IMR-90 (cell line): ENCODE measurements at regions not wholly inside any gene's neighbourhood (a gene's known extent, or its start where the extent isn't known, plus 50 kb on each side); places are given as distances from the start of the nearest gene placed in this dataset.
A peak's percentile ranks its signal among the peaks of the same experiment; 100 is the strongest.

ENCODE experiments used
- ATAC-seq: fragments of 200-7000 bp; cut with Tn5 transposase; 2 replicates; pipeline ENCODE4 v1.9.1; 2020; ENCODE audit warnings: low read depth, mild to moderate bottlenecking, moderate library complexity
- BruUV-seq: library from RNA; stranded (reverse); fragments of 400-500 nt; replicated peaks from 2 replicates; lab custom pipeline; 2021; lab: Mats Ljungman, UMichigan
- CTCF ChIA-PET: fragments of 300-600 bp; formaldehyde crosslinking; extraction: SDS; loops from one replicate; lab custom pipeline; 2021; ENCODE audit warnings: antibody characterized with exemption; lab: Yijun Ruan, JAX
- POLR2A ChIA-PET: fragments of 300-600 bp; sonication (Branson Sonifier 250); formaldehyde crosslinking; loops from one replicate; lab custom pipeline; 2022; ENCODE audit warnings: antibody characterized with exemption; ENCODE audit not compliant: unreplicated experiment; lab: Charles Lee
- DNase-seq: peaks from one replicate; pipeline ENCODE4 v3.0.0; 2013
- H2AFZ ChIP-seq: replicated peaks from 2 replicates; pipeline ENCODE3; 2013; ENCODE audit warnings: low read length, mild to moderate bottlenecking; ENCODE audit not compliant: poor library complexity
- H2AK5ac ChIP-seq: 2 replicates; pipeline ENCODE4 v1.6.1; 2013; ENCODE audit warnings: low read depth, low read length, inconsistent platforms
- H2AK9ac ChIP-seq: replicated peaks from 2 replicates; pipeline ENCODE3; 2013; ENCODE audit warnings: mild to moderate bottlenecking, low read depth, low read length, moderate library complexity; ENCODE audit not compliant: poor library complexity
- H2BK120ac ChIP-seq: 2 replicates; pipeline ENCODE4 v1.6.1; 2013; ENCODE audit warnings: low read depth, low read length, inconsistent platforms
- H2BK15ac ChIP-seq: 3 replicates; pipeline ENCODE4 v1.6.1; 2013; ENCODE audit warnings: low read depth, low read length, inconsistent platforms
- H2BK20ac ChIP-seq: 2 replicates; pipeline ENCODE4 v1.6.1; 2013; ENCODE audit warnings: low read depth, mild to moderate bottlenecking, inconsistent platforms, low read length, moderate library complexity
- H2BK5ac ChIP-seq: 2 replicates; pipeline ENCODE4 v1.6.1; 2013; ENCODE audit warnings: mild to moderate bottlenecking, low read depth, low read length, inconsistent platforms; ENCODE audit not compliant: poor library complexity, severe bottlenecking
- H3K14ac ChIP-seq: replicated peaks from 2 replicates; pipeline ENCODE4 v1.6.1; 2013; ENCODE audit warnings: low read depth, low read length, inconsistent platforms
- H3K18ac ChIP-seq: 2 replicates; pipeline ENCODE4 v1.6.1; 2013; ENCODE audit warnings: low read depth, low read length, control low read depth
- H3K23ac ChIP-seq: 2 replicates; pipeline ENCODE4 v1.6.1; 2013; ENCODE audit warnings: low read depth, low read length, inconsistent platforms
- H3K27ac ChIP-seq: 2 replicates; pipeline ENCODE4 v1.5.1; 2013; ENCODE audit warnings: mild to moderate bottlenecking, control low read depth, low read length; ENCODE audit not compliant: insufficient read depth
- H3K27me3 ChIP-seq: 2 replicates; pipeline ENCODE4 v1.6.1; 2013; ENCODE audit warnings: low read length; ENCODE audit not compliant: control insufficient read depth, insufficient read depth
- H3K36me3 ChIP-seq: 2 replicates; pipeline ENCODE4 v1.6.1; 2013; ENCODE audit warnings: low read length, mixed read lengths; ENCODE audit not compliant: control insufficient read depth, insufficient read depth
- H3K4ac ChIP-seq: 2 replicates; pipeline ENCODE4 v1.6.1; 2013; ENCODE audit warnings: low read depth, low read length, inconsistent platforms
- H3K4me1 ChIP-seq: 2 replicates; pipeline ENCODE4 v1.6.1; 2013; ENCODE audit warnings: low read length, mixed read lengths; ENCODE audit not compliant: control insufficient read depth, insufficient read depth
- H3K4me2 ChIP-seq: 2 replicates; pipeline ENCODE4 v1.6.1; 2013; ENCODE audit warnings: low read depth, mild to moderate bottlenecking, control low read depth, low read length, moderate library complexity
- H3K4me3 ChIP-seq: 2 replicates; pipeline ENCODE4 v1.5.1; 2013; ENCODE audit warnings: low read depth, mild to moderate bottlenecking, control low read depth, low read length, moderate library complexity; ENCODE audit not compliant: insufficient read depth
- H3K56ac ChIP-seq: 2 replicates; pipeline ENCODE4 v1.6.1; 2013; ENCODE audit warnings: low read length, inconsistent platforms; ENCODE audit not compliant: insufficient read depth; ENCODE audit errors: extremely low read depth
- H3K79me1 ChIP-seq, 2 experiments: 2 replicates each; pipeline ENCODE4 v1.6.1; 2013; ENCODE audit warnings: low read length in 2 of 2, inconsistent platforms in 1 of 2, low read depth in 1 of 2
- H3K9ac ChIP-seq: 2 replicates; pipeline ENCODE4 v1.6.1; 2013; ENCODE audit warnings: low read depth, low read length, control low read depth
- H3K9me1 ChIP-seq: 2 replicates; pipeline ENCODE4 v1.6.1; 2013; ENCODE audit warnings: low read length, inconsistent platforms; ENCODE audit not compliant: insufficient read depth
- H3K9me3 ChIP-seq: 2 replicates; pipeline ENCODE4 v1.6.1; 2013; ENCODE audit warnings: low read length; ENCODE audit not compliant: control insufficient read depth, insufficient read depth
- H4K20me1 ChIP-seq: 2 replicates; pipeline ENCODE4 v1.6.1; 2013; ENCODE audit warnings: low read length, inconsistent platforms; ENCODE audit not compliant: insufficient read depth
- H4K5ac ChIP-seq: 2 replicates; pipeline ENCODE4 v1.6.1; 2013; ENCODE audit warnings: mild to moderate bottlenecking, low read depth, low read length, control low read depth
- H4K8ac ChIP-seq, 2 experiments: 2 replicates each; pipeline ENCODE4 v1.6.1; 2013; ENCODE audit warnings: low read depth in 2 of 2, low read length in 2 of 2, control low read depth in 1 of 2, inconsistent platforms in 1 of 2
- H4K91ac ChIP-seq: 2 replicates; pipeline ENCODE4 v1.6.1; 2013; ENCODE audit warnings: low read depth, low read length, inconsistent platforms; ENCODE audit not compliant: insufficient read depth
- RAD21 ChIP-seq: IDR thresholded peaks from 2 replicates; pipeline ENCODE4 v1.6.1; 2012; ENCODE audit warnings: low read length, improper control_type of control experiment
- SMC3 ChIP-seq: fragments of 150-350 bp; IDR thresholded peaks from 2 replicates; pipeline ENCODE4 v1.6.1; 2016; ENCODE audit warnings: low read depth, mild to moderate bottlenecking, antibody characterized with exemption, low read length, moderate library complexity
- WGBS, 2 experiments: methylation state at CpG; one replicate each; pipeline versions ENCODE4 v1.1.5 to v1.1.7; 2013; ENCODE audit warnings: missing lambda C conversion rate in 2 of 2; ENCODE audit not compliant: insufficient read length in 1 of 2; ENCODE audit errors: extremely low coverage in 2 of 2; 5-methylcytosine and 5-hydroxymethylcytosine counted together
- dilution Hi-C: fragments of 300-500 bp; cut with HindIII; formaldehyde crosslinking; loops from one replicate; pipeline ENCODE4 v1.14.3; 2018; ENCODE audit warnings: low sequenced_read_pairs; ENCODE audit not compliant: unreplicated experiment
- in situ Hi-C: fragments of 300-500 bp; cut with MboI; formaldehyde crosslinking; loops from 3 replicates; pipeline ENCODE4 v1.14.3; 2019; ENCODE audit warnings: low sequenced_read_pairs, inconsistent platforms, mixed read lengths
- intact Hi-C: fragments of 100-400 bp; cut with micrococcal nuclease; formaldehyde crosslinking; loops from 2 replicates; pipeline ENCODE4 v1.10.0; 2022

DNA sequence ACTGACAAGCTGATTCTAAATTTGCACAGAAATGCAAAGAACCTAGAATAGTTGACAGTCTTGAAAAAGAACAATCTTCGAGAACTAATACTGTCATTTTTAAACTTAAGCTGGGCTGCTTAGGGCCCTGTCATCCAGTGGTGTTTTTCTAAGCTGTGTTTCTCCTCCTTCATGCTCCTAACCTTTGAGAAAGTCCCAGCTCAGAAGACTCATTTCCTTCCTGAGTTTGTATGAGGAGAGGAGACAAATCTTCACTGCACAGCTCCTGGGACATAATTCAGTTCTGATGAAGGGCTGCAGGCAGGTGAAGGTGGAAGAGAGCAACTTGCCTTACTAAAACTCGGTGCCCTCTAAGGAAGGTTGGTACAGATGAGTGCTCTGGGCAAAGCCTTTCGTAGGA lies 109.5 kb upstream of the ANKRD55 start:
- Histone ChIP-seq H4K5ac (peak overlapping the region; percentile 42), H3K56ac (no peak overlapping the region), H2BK5ac (no peak overlapping the region), H3K4ac (peak overlapping the region; percentile 57), H2BK15ac (peak overlapping the region; percentile 18; the same call in 1 of the 3 replicates), H2AFZ (peak overlapping the region; percentile 40), H2BK20ac (peak overlapping the region; percentile 73; the same call in 1 of the 2 replicates), H3K27ac (no peak overlapping the region), H3K4me3 (no peak overlapping the region), H3K4me2 (no peak overlapping the region), H3K79me1 (no peaks in the 10 kb centered on the region), H3K9me1 (peaks cover 4% of the 10 kb centered on the region; the same call in 1 of the 2 replicates), H3K9me3 (peaks cover 4% of the 10 kb centered on the region; the same call in 1 of the 2 replicates), H4K8ac (no peak overlapping the region), H3K27me3 (no peaks in the 10 kb centered on the region), H4K91ac (peak overlapping the region; percentile 25; the same call in 1 of the 2 replicates), H3K23ac (peak overlapping the region; percentile 46; the same call in 1 of the 2 replicates), H2AK5ac (peak overlapping the region; percentile 74), H2BK120ac (peak overlapping the region; percentile 74), H3K14ac (no peak overlapping the region; the same call in 1 of the 2 replicates), H4K20me1 (no peaks in the 10 kb centered on the region), H2AK9ac (no peak overlapping the region), H3K4me1 (peaks cover 11% of the 10 kb centered on the region), H3K9ac (no peak overlapping the region), H3K36me3 (no peaks in the 10 kb centered on the region), H3K18ac (peak overlapping the region; percentile 81; the same call in 1 of the 2 replicates)
- BruUV-seq: no TSS peak
- no peak for TF ChIP-seq SMC3
- TF ChIP-seq RAD21: no peak
- in situ Hi-C loops: no loop called here
- dilution Hi-C loops: no loop called here
- DNase-seq (no peak), ATAC-seq (no peak)
- ChIA-PET CTCF (interaction anchor here (0.5 to 1.4 kb wide), 2 partner anchors 12 to 13 kb away, joined by 3 read pairs; no protein-coding TSS in a partner anchor), POLR2A (no interaction called here)
- intact Hi-C loops: loop anchor here (10.0 kb wide), 1 partner anchor 492 kb away; no protein-coding TSS in a partner anchor
- WGBS, 2 experiments: no CpG with 5 or more reads among the region's 3 CpGs
